Activated naive CD4-positive, alpha-beta T cell treated with anti-CD3 and anti-CD28 coated beads, Interleukin-2, amount 50 U/mL, for 24 hours (primary cell): ENCODE measurements at regions not wholly inside any gene's neighbourhood (a gene's known extent, or its start where the extent isn't known, plus 50 kb on each side); places are given as distances from the start of the nearest gene placed in this dataset.
"Not testable (repeated sequence)": the region's sequence is repeated elsewhere in the genome, so short reads cannot be mapped to it uniquely, and the experiment has no call there.

Source experiments
- H3K27ac Mint-ChIP-seq: one replicate; pipeline ENCODE4 v1.8.0; 2021; ENCODE audit warnings: mild to moderate bottlenecking, mixed read lengths
- H3K27me3 Mint-ChIP-seq: one replicate; pipeline ENCODE4 v1.8.0; 2021; ENCODE audit warnings: mixed read lengths
- H3K36me3 Mint-ChIP-seq: one replicate; pipeline ENCODE4 v1.8.0; 2021; ENCODE audit warnings: mixed read lengths
- H3K4me1 Mint-ChIP-seq: one replicate; pipeline ENCODE4 v1.8.0; 2021; ENCODE audit warnings: mixed read lengths
- H3K4me3 Mint-ChIP-seq: one replicate; pipeline ENCODE4 v1.8.0; 2021; ENCODE audit warnings: mild to moderate bottlenecking, mixed read lengths
- H3K9me3 Mint-ChIP-seq: one replicate; pipeline ENCODE4 v1.8.0; 2021; ENCODE audit warnings: mixed read lengths

DNA sequence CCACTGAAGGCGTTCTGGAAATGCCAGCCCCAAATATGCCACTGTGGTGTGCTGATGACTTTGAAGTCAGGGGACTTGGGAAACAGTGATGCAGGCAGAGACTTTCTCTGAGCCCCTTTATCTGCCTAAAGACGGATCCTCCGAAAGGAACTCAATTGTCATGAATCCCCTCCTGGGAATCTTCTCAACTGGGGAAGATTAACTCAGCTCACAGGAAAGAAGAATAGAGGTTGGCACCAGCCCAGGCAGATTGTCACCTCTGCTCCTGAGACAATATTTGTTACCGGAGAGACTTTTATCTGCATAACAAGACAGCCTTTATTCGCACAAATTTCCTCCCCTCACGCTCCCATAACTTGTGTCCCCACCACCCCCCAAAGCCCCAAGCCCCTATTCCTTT is 414.4 kb downstream of the FUT8 start:
- peaks cover 2% of the 10 kb centered on the region for H3K36me3 Mint-ChIP-seq
- no peak overlapping the region for H3K27ac Mint-ChIP-seq

GRCh38 chr14:65827520-65827919 is 415.0 kb downstream of the FUT8 start:
- H3K4me3 Mint-ChIP-seq, result no peak overlapping the region
- H3K36me3 Mint-ChIP-seq, result peaks cover 2% of the 10 kb centered on the region
- no peak overlapping the region for H3K27ac Mint-ChIP-seq
- H3K4me1 Mint-ChIP-seq, result peaks cover 19% of the 10 kb centered on the region
- no peaks in the 10 kb centered on the region for H3K9me3 Mint-ChIP-seq
- H3K27me3 Mint-ChIP-seq, result no peaks in the 10 kb centered on the region

More for the DNA sequence above, 414.4 kb downstream of the FUT8 start:
- Mint-ChIP-seq H3K9me3 (no peaks in the 10 kb centered on the region), H3K4me1 (peaks cover 17% of the 10 kb centered on the region), H3K27me3 (no peaks in the 10 kb centered on the region), H3K4me3 (no peak overlapping the region)

DNA sequence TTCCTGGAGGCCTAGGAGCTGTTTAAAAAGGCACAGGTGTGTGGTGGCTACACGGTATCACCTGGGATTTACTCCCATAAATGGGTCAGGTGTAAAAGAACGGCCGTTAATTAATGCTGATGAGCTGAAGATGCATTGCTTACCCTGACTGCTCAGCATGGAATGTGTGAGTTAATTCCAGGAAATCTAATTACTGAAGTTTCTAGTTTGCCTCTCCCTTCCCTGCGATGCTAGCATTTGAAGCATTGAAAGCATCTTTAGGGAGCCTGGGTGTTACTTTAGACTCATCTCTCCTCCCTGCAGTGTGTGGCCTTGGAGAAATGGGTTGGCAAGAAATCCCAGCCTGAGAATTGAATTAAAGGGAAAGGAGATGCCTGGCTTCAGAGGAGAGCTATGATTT is 415.9 kb downstream of the FUT8 start:
- Mint-ChIP-seq H3K4me3 (no peak overlapping the region), H3K9me3 (no peaks in the 10 kb centered on the region), H3K27me3 (no peaks in the 10 kb centered on the region), H3K4me1 (peaks cover 25% of the 10 kb centered on the region), H3K36me3 (peaks cover 2% of the 10 kb centered on the region), H3K27ac (no peak overlapping the region)

DNA sequence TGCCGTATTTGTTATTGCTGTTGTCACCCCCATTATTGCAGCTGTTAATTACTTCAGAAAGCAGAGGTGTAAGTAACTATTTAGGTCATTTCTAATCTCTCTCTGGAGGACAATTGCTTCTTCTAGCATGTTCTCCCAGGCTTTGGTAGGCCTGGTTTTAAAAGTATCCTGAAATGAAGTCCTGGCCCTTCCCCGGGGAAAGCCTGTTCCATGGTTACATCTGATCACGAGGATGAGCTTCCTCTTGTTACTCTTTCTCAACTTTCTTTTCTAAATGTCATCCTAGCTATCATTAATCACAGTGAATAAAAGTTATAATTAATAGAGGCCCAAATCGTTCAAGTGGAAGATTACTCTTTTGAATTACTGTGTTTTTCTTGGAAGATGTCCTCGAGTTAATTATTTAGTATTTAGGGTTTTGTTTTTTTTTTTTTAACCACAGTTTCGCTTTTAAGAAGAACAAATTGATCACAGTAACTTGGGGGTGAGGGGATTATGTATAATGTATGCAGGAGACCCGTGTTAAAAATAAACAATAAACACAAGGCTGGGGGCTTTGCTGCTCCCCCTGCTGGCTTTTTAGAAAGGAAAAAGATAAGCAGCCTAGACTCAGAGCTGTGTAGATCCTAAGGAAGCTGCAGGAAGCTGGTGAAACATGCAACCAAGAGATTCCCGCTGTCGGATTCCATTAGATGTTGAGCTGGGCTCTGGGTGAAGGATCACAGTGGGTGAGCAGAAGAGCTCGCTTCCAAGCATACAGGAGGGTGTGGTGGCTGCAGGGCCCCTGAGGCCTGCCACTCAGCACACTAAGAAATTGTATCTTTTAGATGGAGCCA is 420.1 kb downstream of the FUT8 start:
- Mint-ChIP-seq H3K27me3 (no peaks in the 10 kb centered on the region), H3K4me1 (peaks cover 42% of the 10 kb centered on the region), H3K9me3 (no peaks in the 10 kb centered on the region), H3K27ac (no peak overlapping the region), H3K36me3 (peaks cover 2% of the 10 kb centered on the region), H3K4me3 (no peak overlapping the region)

DNA sequence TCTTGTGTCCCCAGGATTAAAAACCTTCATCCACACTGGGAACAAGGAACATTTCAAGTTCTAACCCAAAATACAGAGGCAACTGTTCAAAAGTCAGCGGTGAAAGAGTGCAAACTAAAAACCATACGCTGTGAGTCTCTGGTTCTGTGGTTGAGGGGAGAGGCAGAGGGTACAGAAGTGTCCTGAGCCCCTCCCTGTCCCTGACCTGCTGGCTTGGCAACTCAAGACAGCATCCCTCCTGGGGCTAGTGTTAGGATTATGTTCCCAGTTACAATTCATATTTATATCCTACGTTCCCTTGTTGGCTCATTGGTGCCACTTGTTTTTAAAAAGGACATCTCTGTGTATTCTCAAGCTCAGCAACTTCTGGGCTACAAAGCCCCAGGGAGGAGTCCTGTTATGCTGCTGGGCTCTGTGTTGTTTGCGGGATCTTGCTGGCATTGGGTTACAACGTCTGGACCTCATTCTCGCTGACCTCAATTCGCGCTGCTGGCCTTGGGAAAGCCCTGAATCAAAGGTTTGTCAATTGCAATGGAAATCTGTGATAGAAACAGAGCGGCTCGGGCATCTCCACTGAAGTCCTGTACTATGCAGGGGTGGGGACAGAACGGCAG is 420.8 kb downstream of the FUT8 start:
- Mint-ChIP-seq H3K4me3 (no peak overlapping the region), H3K27me3 (no peaks in the 10 kb centered on the region), H3K4me1 (peaks cover 45% of the 10 kb centered on the region), H3K9me3 (no peaks in the 10 kb centered on the region), H3K36me3 (peaks cover 2% of the 10 kb centered on the region), H3K27ac (peak overlapping the region; percentile 51)

GRCh38 chr14:65834051-65834450 is 421.5 kb downstream of the FUT8 start:
- peaks cover 52% of the 10 kb centered on the region for H3K4me1 Mint-ChIP-seq
- no peak overlapping the region for H3K4me3 Mint-ChIP-seq
- H3K27me3 Mint-ChIP-seq, result no peaks in the 10 kb centered on the region
- no peak overlapping the region for H3K27ac Mint-ChIP-seq
- H3K36me3 Mint-ChIP-seq, result peaks cover 2% of the 10 kb centered on the region
- H3K9me3 Mint-ChIP-seq, result no peaks in the 10 kb centered on the region

DNA sequence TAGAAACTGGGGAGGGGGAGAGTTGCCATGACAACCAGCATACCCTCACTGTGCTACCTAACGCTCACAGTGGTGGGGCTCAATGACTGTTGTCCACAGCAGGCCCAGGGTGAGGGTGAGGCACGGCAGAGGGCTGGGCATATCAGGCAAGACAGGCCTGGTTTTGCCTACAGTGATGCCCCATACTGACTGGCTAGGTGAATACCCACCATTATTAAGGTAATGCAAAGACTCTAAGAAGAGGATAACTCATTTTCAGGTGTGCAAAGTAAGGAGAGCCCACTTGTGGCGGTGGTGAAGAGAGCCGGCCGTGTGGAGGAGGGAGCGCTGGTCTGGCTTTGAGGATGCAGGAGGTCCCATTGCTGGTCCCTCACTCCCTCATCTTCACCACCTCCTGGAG is 422.3 kb downstream of the FUT8 start:
- no peak overlapping the region for H3K27ac Mint-ChIP-seq
- no peak overlapping the region for H3K4me3 Mint-ChIP-seq
- H3K36me3 Mint-ChIP-seq, result no peaks in the 10 kb centered on the region
- no peaks in the 10 kb centered on the region for H3K9me3 Mint-ChIP-seq
- H3K4me1 Mint-ChIP-seq, result peaks cover 60% of the 10 kb centered on the region
- no peaks in the 10 kb centered on the region for H3K27me3 Mint-ChIP-seq

GRCh38 chr14:65835501-65835900 is 423.0 kb downstream of the FUT8 start:
- no peaks in the 10 kb centered on the region for H3K36me3 Mint-ChIP-seq
- H3K27me3 Mint-ChIP-seq, result no peaks in the 10 kb centered on the region
- H3K4me3 Mint-ChIP-seq, result no peak overlapping the region
- no peak overlapping the region for H3K27ac Mint-ChIP-seq
- H3K4me1 Mint-ChIP-seq, result peaks cover 64% of the 10 kb centered on the region
- H3K9me3 Mint-ChIP-seq, result no peaks in the 10 kb centered on the region

GRCh38 chr14:65838565-65838964 is 426.0 kb downstream of the FUT8 start:
- Mint-ChIP-seq H3K4me3 (no peak overlapping the region), H3K9me3 (no peaks in the 10 kb centered on the region), H3K27me3 (no peaks in the 10 kb centered on the region), H3K4me1 (peaks cover 78% of the 10 kb centered on the region), H3K27ac (peak overlapping the region; percentile 35), H3K36me3 (no peaks in the 10 kb centered on the region)

GRCh38 chr14:65840118-65840751 is 427.7 kb downstream of the FUT8 start:
- Mint-ChIP-seq H3K27ac (no peak overlapping the region), H3K4me1 (peaks cover 85% of the 10 kb centered on the region), H3K27me3 (no peaks in the 10 kb centered on the region), H3K9me3 (no peaks in the 10 kb centered on the region), H3K36me3 (no peaks in the 10 kb centered on the region), H3K4me3 (no peak overlapping the region)

DNA sequence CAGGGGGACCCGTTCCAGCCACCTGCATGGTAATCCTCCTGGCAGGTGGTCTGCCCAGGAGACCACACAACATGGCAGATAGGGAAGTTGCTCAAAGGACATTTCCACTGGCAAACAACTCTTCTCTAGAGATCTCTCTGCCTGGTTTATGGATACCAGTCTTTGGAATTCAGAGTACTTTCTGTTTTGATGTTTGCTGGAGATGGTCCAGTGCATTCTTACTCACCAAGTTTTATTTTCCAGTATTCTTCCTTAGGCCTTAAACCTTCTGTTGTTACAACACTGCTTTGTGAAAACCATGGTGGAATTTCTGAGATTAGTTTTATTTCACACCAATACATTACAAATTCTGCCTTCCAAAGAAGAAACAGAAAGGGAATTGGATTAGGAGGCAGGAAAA is 428.3 kb downstream of the FUT8 start:
- H3K9me3 Mint-ChIP-seq, result no peaks in the 10 kb centered on the region
- no peaks in the 10 kb centered on the region for H3K36me3 Mint-ChIP-seq
- no peak overlapping the region for H3K4me3 Mint-ChIP-seq
- H3K4me1 Mint-ChIP-seq, result peaks cover 87% of the 10 kb centered on the region
- H3K27me3 Mint-ChIP-seq, result no peaks in the 10 kb centered on the region
- H3K27ac Mint-ChIP-seq, result no peak overlapping the region

- Mint-ChIP-seq H3K9me3 (no peaks in the 10 kb centered on the region), H3K27me3 (no peaks in the 10 kb centered on the region), H3K4me3 (peak overlapping the region; percentile 69), H3K36me3 (peaks cover 2% of the 10 kb centered on the region), H3K4me1 (peaks cover 83% of the 10 kb centered on the region), H3K27ac (peak overlapping the region; percentile 94)
These were observed 433.8 kb downstream of the FUT8 start for GRCh38 chr14:65846196-65846868.

DNA sequence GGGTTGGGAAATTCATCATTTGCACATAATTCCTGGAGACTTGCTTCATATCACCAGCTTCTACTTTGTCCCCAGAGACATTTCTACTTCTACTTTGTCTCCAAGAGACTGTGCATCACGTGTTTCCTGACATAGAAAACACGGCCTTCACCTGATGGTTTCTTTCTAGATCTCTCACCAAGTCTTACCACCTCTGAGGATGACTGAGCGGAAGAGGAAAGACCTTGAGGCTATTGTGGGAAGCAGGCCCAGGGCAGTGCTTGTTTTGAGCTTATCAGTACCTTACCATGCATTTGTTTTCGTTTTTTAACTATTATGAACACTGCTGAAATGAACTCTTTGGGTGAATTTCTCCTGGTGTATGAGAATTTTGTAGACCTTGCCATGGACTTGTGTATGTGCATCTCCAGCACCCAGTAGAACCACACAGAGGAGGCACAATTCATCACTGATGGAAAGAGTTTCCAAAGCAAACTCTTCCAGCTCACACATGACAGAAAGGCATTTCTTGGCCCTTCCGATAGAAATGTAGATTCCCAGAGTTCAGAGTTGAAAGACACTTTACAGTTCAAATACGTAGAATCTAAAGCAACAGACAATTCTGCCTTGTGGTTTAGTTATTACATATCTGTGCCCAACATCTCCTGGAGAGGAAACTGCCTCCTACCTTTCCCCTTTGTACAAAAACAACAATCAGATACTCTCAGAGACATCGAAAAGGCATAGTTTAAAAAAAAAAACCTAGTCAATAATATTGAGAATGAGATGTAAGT is 434.7 kb downstream of the FUT8 start:
- Mint-ChIP-seq H3K36me3 (peaks cover 2% of the 10 kb centered on the region), H3K27me3 (no peaks in the 10 kb centered on the region), H3K27ac (peak overlapping the region; percentile 94), H3K9me3 (no peaks in the 10 kb centered on the region), H3K4me3 (peak overlapping the region; percentile 69), H3K4me1 (peaks cover 87% of the 10 kb centered on the region)

GRCh38 chr14:65847931-65848330 is 435.4 kb downstream of the FUT8 start:
- not testable (repeated sequence) for H3K27ac Mint-ChIP-seq, H3K4me3 Mint-ChIP-seq, H3K36me3 Mint-ChIP-seq, H3K27me3 Mint-ChIP-seq, H3K9me3 Mint-ChIP-seq
- peaks cover 87% of the 10 kb centered on the region for H3K4me1 Mint-ChIP-seq

- peaks cover 5% of the 10 kb centered on the region for H3K36me3 Mint-ChIP-seq
- no peaks in the 10 kb centered on the region for H3K27me3 Mint-ChIP-seq
- H3K9me3 Mint-ChIP-seq, result no peaks in the 10 kb centered on the region
- H3K4me1 Mint-ChIP-seq, result peaks cover 81% of the 10 kb centered on the region
- H3K27ac Mint-ChIP-seq, result peak overlapping the region; percentile 87
- peak overlapping the region; percentile 61 for H3K4me3 Mint-ChIP-seq
These were observed 436.6 kb downstream of the FUT8 start for GRCh38 chr14:65849091-65849490.
